GM18519 (cell line): ENCODE measurements at regions not wholly inside any gene's neighbourhood (a gene's known extent, or its start where the extent isn't known, plus 50 kb on each side); places are given as distances from the start of the nearest gene placed in this dataset.
"Not testable (repeated sequence)": the region's sequence is repeated elsewhere in the genome, so short reads cannot be mapped to it uniquely, and the experiment has no call there.

ENCODE experiments used
- ATAC-seq: cut with Tn5 transposase; IDR thresholded peaks from one replicate; pipeline ENCODE4 v1.9.1; 2021; ENCODE audit warnings: mild to moderate bottlenecking, moderate library complexity; ENCODE audit not compliant: unreplicated experiment, low FRiP score

DNA sequence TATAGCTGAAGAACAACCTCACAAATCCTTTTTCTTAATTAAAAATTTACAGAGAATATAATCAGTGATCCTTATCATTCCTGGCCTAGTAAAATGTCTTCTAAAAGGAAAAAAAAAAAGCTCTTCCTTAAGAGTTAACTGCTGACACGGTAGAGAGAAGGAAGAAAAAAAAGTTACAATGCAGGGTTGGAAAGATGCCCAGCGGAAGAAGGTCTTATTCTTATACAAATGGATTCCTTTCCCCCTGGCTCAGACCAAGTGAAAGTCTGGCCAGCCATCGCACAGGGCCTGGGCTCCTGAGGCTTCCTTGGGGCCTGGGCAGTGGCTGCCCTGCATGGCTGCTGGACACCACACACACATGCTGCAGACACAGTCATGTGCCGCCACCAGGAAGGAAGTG is 688.6 kb downstream of the TENT5A start:
- ATAC-seq, result no peak

DNA sequence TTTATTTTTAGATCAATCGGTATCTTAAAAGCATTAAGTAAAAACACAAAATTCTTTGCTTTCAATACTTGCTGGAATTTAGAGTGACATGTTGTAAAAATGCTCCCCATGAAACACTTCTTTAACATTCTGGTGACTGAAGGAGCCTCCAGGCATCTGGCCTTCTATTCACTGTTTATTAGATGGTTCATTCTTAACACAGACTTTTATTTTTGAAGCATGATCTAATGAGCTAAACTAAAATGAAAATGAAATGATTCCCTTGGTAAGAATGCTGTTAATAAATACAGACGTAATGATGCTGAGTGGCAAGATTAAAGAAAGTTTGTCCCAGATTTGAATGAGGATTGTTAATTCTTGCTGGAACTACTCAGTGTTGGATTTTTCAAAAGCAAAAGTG is 698.4 kb downstream of the TENT5A start:
- ATAC-seq, result no peak

DNA sequence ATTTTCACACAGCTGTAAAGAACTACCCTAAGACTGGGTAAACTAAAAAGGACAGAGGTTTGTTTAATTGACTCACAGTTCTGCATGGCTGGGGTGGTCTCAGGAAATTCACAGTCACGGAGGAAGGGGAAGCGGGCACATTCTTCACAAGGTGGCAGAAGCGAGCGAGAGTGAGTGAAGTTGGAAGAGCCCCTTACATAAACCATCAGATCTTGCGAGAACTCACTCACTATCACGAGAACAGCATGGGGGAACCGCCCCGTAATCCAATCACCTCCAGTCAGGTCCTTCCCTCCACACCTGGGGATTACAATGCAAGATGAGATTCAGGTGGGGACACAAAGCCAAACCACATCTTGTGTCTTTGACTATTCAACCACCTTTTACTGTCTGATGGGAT is 700.5 kb downstream of the TENT5A start:
- ATAC-seq, result no peak

DNA sequence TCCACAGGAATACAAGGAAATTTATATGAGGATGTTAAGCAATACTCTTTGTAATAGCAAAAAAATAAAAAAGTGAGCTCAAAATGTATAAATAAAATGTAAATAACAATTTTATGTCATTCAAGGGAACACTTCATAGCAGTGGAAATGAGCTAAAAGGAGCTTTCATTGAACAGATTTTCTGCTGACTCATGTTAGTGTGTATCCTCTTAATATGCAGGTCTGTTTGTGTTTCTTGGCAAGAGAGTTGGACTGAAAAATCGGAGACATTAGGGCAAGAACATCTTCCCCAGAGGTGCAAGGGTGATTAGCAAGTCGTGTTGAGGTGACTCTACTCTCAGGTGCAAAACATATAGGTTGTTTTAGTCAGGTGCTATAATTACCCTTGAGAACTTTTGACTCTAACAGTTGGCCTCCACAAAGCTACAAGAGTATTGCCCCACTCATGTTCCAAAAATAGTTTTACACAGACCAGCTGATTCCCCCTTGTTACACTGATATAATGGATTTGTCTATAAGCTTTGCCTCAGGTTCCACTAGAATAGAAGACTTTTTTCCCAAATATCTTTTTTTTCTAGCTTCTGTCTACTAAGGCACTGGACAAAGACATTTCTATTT is 702.9 kb downstream of the TENT5A start:
- ATAC-seq, result no peak

DNA sequence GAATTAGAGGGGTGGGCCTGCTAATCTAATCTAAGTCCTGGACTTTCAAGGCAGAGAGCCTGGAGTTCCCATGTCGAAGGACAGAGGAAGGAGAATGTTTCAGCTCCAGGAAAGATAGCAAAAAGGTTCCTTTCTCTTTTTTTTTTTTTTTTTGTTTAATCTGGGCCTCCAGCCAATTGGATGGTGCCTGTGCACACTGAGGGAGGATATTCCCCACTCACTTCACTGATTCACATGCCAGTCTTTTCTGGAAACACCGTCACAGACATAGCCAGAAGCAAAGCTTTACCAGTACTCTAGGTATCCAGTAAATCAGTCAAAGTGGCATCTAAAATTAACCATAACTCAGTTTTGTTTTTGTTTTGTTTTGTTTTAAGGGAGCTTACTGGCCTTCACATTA is 721.1 kb downstream of the TENT5A start:
- no peak for ATAC-seq

DNA sequence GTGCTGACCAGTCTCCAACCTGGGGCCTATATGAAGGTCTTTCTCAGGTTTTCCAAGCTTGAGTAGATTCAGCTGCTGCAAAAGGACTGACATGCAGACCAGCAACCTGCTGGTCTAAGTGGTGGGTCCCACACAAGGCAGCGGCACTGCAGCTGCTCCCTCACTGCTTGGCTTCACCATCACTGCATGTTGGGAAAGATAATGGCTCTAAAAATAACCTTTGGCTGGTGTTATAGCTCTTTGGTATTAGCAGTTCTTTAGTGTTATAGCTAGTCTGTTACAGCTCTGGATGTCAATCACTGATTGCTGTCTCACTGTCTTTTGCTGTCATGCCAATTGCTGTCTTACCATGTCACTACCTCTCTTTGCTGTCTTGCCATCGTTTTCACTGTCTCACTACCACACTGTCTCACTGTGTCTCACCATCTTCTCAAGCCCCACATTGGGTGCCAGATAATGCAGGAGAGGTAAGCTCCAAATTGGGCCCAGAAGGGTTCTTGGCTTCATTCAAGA is 726.4 kb downstream of the TENT5A start:
- ATAC-seq, result no peak

DNA sequence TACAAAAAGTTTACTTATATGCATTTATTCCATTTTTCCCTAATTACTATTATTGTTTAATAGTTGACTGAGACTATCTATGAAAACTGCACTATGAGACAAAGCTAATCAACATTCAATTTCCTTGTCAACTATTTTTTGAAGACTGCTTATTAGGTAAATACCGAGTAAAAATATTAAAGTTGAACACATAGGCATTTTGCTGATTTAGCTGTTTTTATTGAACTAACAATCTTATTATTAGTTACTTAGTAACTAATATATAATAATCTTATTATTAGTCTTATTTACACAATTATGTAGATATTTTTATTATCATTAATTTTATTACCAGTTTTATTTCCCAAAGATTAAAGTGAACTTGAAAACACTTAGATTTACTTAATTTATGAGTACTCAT is 728.8 kb downstream of the TENT5A start:
- ATAC-seq, result no peak

DNA sequence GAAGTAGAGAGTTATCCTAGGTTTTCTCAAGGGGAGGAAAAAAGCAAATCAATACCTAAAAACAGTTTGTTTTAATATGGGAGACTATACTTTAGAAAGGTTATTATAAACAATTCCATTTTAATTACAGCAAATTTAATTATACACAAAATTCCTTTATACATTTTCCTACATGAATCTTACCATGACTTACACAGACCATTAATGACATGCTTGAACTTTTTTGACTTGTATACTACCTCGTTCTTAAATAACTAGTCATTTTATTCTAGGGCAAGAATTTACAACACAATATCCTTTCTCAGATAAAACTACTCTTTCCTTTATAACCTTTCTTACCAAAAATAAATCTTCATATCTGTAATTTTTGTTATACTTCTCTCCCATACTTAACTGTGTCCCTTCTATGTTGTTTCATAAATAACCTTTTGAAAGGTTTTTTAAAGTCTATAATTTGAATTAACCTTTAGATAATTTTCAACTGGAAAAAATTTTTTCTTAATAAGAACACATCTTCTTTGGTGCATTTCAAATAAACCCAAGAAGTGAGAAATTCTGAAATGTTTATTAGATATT is 729.4 kb downstream of the TENT5A start:
- no peak for ATAC-seq

DNA sequence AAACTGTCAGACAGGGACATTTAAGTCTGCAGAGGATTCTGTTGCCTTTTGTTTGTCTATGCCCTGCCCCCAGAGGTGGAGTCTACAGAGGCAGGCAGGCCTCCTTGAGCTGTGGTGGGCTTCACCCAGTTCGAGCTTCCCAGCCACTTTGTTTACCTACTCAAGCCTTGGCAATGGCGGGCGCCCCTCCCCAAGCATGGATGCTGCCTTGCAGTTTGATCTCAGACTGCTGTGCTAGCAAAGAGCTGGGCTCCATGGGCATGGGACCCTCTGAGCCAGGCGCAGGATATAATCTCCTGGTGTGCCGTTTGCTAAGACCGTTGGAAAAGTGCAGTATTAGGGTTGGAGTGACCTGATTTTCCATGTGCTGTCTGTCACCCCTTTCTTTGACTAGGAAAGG is 734.9 kb downstream of the TENT5A start:
- ATAC-seq, result not testable (repeated sequence)

DNA sequence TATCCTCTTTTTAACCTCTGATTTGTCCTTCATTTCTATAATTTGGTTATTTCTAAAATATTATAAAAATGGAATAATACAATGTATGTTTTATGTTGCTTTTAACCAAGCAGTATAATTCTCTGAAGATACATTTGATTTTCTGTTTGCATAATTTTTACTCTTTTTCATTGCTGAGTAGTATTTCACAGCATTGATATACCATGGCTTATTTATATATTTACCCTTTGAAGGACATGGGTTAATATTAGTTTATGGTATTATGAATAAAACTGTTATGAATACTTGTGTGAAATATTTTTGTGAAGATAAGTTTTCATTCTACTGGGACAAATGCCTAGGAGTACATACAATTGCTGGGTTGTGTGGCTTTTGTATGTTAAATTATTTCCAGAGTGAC is 748.6 kb downstream of the TENT5A start:
- ATAC-seq, result no peak

DNA sequence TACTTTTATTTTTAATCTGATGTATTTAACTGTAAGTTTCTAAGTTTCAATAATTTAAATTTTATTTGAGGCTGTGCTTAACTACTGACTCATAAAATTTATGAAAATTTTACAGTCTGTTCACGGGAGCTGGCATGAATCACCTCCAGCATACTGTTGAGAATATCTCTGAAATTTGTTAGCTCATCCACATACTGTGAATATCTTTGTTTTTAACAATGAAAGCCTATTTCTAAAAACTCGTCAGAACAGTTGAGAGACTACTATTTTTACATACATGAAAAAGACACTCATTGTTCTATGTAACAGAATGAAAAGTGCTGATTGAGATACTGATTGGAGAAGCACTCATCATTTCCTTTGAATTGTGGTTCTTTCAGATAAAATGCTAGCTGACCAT is 749.3 kb downstream of the TENT5A start:
- no peak for ATAC-seq

DNA sequence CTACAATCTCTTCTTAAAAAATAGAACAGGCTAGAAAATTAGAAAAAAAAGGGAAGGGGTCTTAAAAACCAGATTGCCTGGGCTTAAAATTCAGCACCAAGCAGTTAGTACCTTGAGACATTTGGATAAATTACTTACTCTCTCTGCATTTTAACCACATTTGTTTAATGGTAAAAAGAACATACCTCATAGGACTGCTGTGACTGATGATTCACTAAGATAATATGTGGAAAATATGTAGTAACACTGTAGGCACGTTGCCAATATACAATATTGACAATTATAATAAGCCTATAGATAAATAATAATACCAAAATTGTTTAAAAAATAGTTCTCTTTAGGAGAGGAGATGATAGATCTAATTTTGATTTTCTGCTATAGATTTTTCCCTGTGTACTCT is 750.4 kb downstream of the TENT5A start:
- no peak for ATAC-seq

DNA sequence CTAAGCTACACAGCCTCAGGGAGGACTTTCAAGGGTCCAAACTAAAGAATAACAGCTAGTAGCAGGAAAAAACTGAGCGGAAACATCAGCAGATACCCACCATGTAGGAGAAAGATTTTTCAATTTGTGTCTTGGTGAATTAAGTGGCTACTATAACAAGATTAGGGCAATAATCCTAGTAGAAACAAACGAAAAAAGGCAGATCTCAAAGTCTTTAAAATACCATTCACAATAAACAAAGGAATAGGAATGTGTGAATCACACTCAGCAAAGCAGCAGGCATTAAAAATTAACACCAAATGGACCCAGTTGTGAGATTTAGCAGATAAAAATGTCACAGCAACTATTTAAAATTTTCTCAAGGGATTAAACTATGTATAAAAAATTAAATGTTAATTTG is 761.2 kb downstream of the TENT5A start:
- ATAC-seq, result no peak

DNA sequence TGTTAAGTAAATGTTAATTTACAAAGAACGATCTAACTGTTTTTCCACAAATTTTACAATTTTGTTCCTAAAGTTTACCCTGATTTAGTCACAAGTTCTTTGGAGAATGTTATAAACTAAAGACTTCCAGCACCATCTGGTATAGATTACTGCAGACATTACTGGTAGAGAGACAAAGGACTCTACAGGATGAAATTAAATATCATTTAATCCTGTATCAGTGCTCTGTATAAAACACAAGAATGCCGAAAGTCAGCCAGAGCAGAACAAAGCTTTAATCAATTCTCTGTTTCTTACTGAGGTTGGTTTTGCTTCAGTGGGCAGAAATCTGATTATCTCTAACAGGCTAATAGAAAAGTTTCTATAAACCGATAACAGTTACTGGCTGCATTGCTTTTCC is 763.6 kb downstream of the TENT5A start:
- no peak for ATAC-seq

DNA sequence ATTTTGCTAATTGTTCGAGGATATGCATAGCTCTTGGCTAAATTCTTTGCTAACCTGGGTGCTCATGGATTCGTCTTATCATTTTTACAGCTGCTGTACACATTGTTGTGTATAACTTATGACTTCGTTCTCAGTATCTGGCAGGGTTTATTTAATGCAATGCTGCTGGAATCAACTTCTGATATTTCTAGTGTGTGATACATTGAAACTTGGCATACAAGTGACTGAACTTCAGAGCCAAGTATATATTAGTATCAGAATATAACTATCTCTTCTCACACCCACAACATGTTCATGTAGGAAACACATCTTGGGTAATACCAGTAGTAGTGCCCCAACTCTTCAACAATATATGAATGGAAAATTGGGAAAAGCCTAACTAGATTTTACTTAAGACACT is 764.2 kb downstream of the TENT5A start:
- ATAC-seq, result no peak

DNA sequence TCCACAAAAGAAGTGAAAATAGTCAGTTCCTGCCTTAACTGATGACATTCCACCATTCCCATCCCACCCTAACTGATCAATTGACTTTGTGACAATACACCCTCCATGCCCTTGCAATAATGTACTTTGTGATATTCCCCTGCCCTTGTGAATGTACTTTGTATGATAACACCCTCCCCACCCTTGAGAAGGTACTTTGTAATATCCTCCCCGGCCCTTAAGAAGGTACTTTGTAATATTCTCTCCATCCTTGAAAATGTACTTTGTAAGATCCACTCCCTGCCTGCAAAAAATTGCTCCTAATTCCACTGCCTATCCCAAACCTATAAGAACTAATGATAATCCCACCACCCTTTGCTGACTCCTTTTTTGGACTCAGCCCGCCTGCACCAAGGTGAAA is 771.3 kb downstream of the TENT5A start:
- not testable (repeated sequence) for ATAC-seq

DNA sequence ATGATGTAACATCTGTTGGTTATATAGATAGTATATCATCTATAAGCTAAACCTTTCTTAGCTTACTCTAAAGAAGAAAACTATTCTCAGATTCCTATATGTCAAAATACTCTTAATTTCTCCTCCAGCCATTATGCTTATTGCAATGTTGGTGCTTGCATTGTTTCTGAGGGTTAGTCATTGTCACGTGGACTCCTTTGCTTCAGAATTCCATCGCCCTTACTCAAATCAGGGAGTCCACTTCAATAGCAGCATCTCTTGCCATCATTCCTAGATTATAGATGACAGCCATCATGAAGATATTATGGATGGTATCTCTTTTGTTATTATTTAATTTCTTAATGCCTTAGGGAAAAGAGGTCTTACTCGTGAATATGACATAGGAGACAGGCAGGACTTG is 776.1 kb downstream of the TENT5A start:
- ATAC-seq, result no peak

DNA sequence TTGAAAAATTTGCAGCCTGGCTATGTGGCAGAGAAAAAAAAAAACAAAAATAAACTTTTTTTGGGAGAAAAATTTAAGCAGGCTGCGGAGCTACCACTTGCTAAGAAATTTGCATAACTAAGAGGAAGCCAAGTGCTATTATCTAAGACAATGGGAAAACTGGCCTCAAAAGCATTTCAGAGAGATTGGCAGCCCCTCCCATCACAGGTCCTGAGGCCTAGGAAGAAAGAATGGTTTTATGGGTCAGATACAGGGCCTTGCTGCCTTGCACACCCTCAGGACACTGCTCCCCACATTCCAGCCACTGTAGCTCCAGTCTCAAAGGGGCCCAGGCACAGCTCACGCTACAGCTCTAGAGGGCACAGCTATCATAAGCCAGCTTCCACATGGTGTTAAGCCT is 777.9 kb downstream of the TENT5A start:
- no peak for ATAC-seq

DNA sequence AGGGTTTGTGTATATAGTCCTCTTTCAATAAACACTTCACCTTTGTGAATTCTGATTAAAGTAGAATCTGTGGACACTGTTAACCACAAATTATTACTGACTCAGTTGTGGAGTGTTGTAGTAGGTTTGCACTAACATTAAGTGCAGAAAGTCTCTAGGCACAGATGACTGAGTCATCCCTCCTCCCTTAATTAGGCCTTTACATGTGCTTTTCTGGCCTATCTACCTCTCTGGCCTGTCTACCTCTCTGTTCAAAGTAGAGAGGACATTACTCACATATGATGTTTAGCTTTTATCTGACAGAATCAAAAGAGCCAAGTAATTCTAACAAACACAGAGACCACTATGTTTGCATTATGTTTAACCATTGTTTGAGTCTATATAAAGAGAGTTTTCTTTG is 783.0 kb downstream of the TENT5A start:
- ATAC-seq, result no peak

DNA sequence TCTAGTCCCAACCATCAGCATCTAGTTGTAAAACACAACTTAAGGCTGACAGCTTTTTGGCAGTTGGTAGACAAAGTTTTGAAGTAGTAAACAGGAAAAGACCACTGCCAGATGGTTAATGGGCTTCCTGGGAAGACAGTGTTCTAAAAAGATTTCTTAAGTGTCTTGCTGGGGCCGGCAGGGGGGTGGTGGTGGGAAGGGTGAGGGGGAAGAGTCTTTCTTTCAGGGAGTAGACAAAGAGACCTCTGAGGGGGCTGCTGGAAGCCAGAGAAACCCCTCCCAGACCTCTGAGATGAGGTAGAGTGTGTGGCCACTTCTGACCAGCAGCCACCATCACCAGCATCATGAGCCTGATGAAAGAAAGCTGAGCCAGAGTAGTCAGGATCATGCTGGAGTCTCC is 784.9 kb downstream of the TENT5A start:
- ATAC-seq, result no peak

DNA sequence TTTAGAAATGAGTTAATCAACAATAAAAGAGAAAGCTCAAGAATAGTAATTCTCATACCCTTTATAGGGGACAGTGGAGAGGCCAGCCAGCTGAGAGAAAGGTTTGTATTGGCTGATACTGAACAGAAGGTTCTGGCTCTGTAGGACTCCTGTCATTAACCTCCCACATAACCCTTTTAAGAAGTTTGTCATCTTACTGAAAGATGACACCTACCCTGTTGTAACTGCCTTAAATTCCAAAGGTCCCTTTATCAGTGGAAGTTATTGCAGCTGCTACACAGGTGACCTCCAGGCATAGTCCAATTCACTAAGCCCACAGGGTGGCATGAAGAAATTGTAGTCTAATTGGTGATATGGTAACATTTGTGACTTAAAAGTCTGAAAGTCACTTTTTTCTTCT is 790.1 kb downstream of the TENT5A start:
- ATAC-seq, result no peak

DNA sequence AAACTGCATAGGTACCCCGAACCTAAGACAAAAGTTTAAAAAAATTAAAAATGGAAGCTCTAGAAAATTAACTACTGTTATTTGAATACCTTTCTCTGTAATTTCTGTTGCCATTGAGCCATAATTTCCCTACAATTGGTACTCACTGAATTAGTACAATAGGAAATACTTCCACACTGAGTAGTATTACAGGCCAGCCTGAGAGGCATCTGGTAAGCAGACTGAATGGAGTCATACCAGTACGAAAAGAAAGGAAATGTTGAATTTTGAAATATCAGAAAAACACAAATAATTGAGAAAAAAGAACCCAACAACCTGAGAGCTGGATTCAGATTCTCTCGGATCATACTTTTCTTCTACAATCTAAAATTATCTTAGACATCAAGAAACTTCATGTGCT is 791.3 kb downstream of the TENT5A start:
- no peak for ATAC-seq

DNA sequence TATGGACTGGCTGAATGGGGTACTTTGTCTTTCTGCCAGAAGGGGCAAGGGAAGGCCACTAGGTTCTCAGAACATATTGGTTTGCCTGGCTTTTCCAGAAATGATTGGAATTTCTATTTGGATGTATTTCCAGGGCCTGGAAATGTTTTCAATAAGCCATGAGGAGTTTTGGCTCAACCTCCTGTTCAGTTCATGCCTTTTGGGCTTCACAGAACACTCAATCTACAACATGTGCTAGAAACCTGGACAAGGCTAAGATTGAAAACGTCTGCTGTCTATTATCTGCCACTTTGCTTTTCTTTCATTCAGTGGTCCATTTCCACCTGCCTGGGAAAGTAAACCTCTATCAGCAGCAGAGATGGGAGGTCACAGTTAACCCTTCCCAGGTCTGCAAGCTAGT is 793.4 kb downstream of the TENT5A start:
- no peak for ATAC-seq
